ENCODE measurements at regions not wholly inside any gene's neighbourhood (a gene's known extent, or its start where the extent isn't known, plus 50 kb on each side); places are given as distances from the start of the nearest gene placed in this dataset.
"Not testable (repeated sequence)": the region's sequence is repeated elsewhere in the genome, so short reads cannot be mapped to it uniquely, and the experiment has no call there.

- DNase-seq (ENCODE audit: low spot score), result no peak
These were observed 61.8 kb downstream of the SDR9C7 start for GRCh38 chr12:56872366-56872765.

GRCh38 chr12:56867216-56867615 lies 67.0 kb downstream of the SDR9C7 start:
- DNase-seq (ENCODE audit: low spot score), result no peak

GRCh38 chr12:56866493-56866892 lies 67.7 kb downstream of the SDR9C7 start:
- no peak for DNase-seq (ENCODE audit: low spot score)

GRCh38 chr12:56864318-56864717 lies 69.9 kb downstream of the SDR9C7 start:
- no peak for DNase-seq (ENCODE audit: low spot score)

GRCh38 chr12:56863789-56864188 lies 70.4 kb downstream of the SDR9C7 start:
- no peak for DNase-seq (ENCODE audit: low spot score)

- no peak for DNase-seq (ENCODE audit: low spot score)
These were observed 71.9 kb downstream of the SDR9C7 start for GRCh38 chr12:56862264-56862663.

GRCh38 chr12:56853392-56853978 lies 80.7 kb downstream of the SDR9C7 start:
- not testable (repeated sequence) for DNase-seq (ENCODE audit: low spot score)

- no peak for DNase-seq (ENCODE audit: low spot score)
These were observed 82.7 kb downstream of the SDR9C7 start for GRCh38 chr12:56851462-56851861.

GRCh38 chr12:56840922-56841321 lies 77.8 kb downstream of the HSD17B6 start:
- no peak for DNase-seq (ENCODE audit: low spot score)

- peak; percentile 78 for DNase-seq (ENCODE audit: low spot score)
These were observed 76.8 kb downstream of the HSD17B6 start for GRCh38 chr12:56839915-56840325.

GRCh38 chr12:56839489-56839848 lies 76.3 kb downstream of the HSD17B6 start:
- no peak for DNase-seq (ENCODE audit: low spot score)

- DNase-seq (ENCODE audit: low spot score), result no peak
These were observed 75.7 kb downstream of the HSD17B6 start for GRCh38 chr12:56838621-56839488.
